PC-9 (cell line): ENCODE measurements at regions not wholly inside any gene's neighbourhood (a gene's known extent, or its start where the extent isn't known, plus 50 kb on each side); places are given as distances from the start of the nearest gene placed in this dataset.

Experiments
- BruUV-seq: library from RNA; stranded (reverse); fragments of 400-500 nt; replicated peaks from 2 replicates; lab custom pipeline; 2021; lab: Mats Ljungman, UMichigan
- CTCF ChIA-PET: fragments of 300-600 bp; sonication (Branson Sonifier 250); formaldehyde crosslinking; loops from one replicate; lab custom pipeline; 2022; ENCODE audit warnings: antibody characterized with exemption; lab: Charles Lee
- POLR2A ChIA-PET: fragments of 300-600 bp; sonication (Branson Sonifier 250); formaldehyde crosslinking; loops from one replicate; lab custom pipeline; 2022; ENCODE audit warnings: antibody characterized with exemption; ENCODE audit not compliant: unreplicated experiment; lab: Charles Lee
- DNase-seq, 2 experiments: peaks; one replicate each; pipeline versions ENCODE4 v3.0.0 to v3.0.0-alpha.2; 2015 to 2022; ENCODE audit warnings: mixed read lengths in 1 of 2
- H2AFZ ChIP-seq: fragments of 200-600 bp; sonication (generic); 2 replicates; pipeline ENCODE4 v1.8.1; 2017; ENCODE audit warnings: antibody characterized with exemption
- H3F3A ChIP-seq: fragments of 200-600 bp; sonication (generic); 2 replicates; pipeline ENCODE4 v1.8.1; 2017; ENCODE audit warnings: antibody characterized with exemption, mild to moderate bottlenecking, low read depth; ENCODE audit not compliant: insufficient read depth
- H3K27ac ChIP-seq: fragments of 200-600 bp; sonication (generic); 2 replicates; pipeline ENCODE4 v1.6.1; 2016; ENCODE audit warnings: mixed run types
- H3K27me3 ChIP-seq: fragments of 200-600 bp; sonication (generic); 2 replicates; pipeline ENCODE4 v1.6.1; 2016; ENCODE audit warnings: low read depth, mixed run types; ENCODE audit not compliant: insufficient read depth
- H3K36me3 ChIP-seq: fragments of 200-600 bp; sonication (generic); 2 replicates; pipeline ENCODE4 v1.6.1; 2016; ENCODE audit warnings: low read depth, mixed run types
- H3K4me1 ChIP-seq: fragments of 200-600 bp; sonication (generic); replicated peaks from 2 replicates; pipeline ENCODE4 v1.6.1; 2016; ENCODE audit warnings: mixed run types; ENCODE audit not compliant: insufficient read depth
- H3K4me2 ChIP-seq: fragments of 200-600 bp; sonication (generic); 2 replicates; pipeline ENCODE4 v1.6.1; 2017; ENCODE audit warnings: mixed run types
- H3K4me3 ChIP-seq: fragments of 200-600 bp; sonication (generic); 2 replicates; pipeline ENCODE4 v1.6.1; 2016; ENCODE audit warnings: mixed run types
- H3K79me2 ChIP-seq: fragments of 200-600 bp; sonication (generic); 2 replicates; pipeline ENCODE4 v1.6.1; 2017; ENCODE audit warnings: low read depth, mixed run types
- H3K9me2 ChIP-seq: fragments of 200-600 bp; sonication (generic); 2 replicates; pipeline ENCODE4 v1.8.1; 2017; ENCODE audit warnings: mild to moderate bottlenecking; ENCODE audit not compliant: insufficient read depth
- H3K9me3 ChIP-seq: fragments of 200-600 bp; sonication (generic); 2 replicates; pipeline ENCODE4 v1.8.1; 2016; ENCODE audit warnings: low read depth; ENCODE audit not compliant: insufficient read depth
- H4K20me1 ChIP-seq: fragments of 200-600 bp; sonication (generic); 2 replicates; pipeline ENCODE4 v1.8.1; 2017; ENCODE audit not compliant: insufficient read depth
- EZH2 ChIP-seq: fragments of 200-600 bp; sonication (generic); IDR thresholded peaks from 2 replicates; pipeline ENCODE4 v1.8.0; 2017; ENCODE audit warnings: antibody characterized with exemption, low read depth
- intact Hi-C: fragments of 100-400 bp; cut with micrococcal nuclease; formaldehyde crosslinking; loops from one replicate; pipeline ENCODE4 v1.10.0; 2022; ENCODE audit not compliant: unreplicated experiment
- TF ChIP-seq, protein P1 (sequence below): fragments of 200-600 bp; sonication (generic); conservative IDR thresholded peaks from 2 replicates; pipeline ENCODE4 v1.6.1; 2017; ENCODE audit warnings: mixed run types, antibody characterized with exemption, mild to moderate bottlenecking, moderate library complexity

DNA sequence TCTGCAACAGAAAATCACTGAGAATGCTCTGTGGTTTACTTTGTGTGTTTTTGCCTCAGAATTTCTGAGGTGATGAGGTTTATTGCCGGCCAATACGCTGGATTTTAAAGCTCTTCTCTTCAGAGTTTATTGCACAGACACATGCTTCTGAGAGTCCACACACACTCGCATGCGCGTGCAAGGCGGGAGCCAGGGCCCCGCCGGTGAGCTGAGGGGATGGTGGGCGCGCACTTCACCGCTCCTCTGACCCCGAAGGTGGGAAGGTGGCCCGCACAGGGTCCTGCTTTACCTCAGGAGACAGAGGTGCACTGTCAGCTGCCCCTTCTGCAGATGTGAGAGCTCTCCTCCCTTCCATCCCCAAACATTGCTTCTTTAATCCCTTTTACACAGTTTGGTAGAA, 158.4 kb upstream of the MAGI3 start:
- H4K20me1 ChIP-seq: no peaks in the 10 kb centered on the region
- no TSS peak for BruUV-seq
- H2AFZ ChIP-seq: no peak overlapping the region
- H3K4me1 ChIP-seq: no peaks in the 10 kb centered on the region
- no peak overlapping the region for H3K27ac ChIP-seq
- no peaks in the 10 kb centered on the region for H3K79me2 ChIP-seq
- no peaks in the 10 kb centered on the region for H3K36me3 ChIP-seq
- no peaks in the 10 kb centered on the region for H3K9me2 ChIP-seq
- no peaks in the 10 kb centered on the region for H3K9me3 ChIP-seq
- no peak for DNase-seq
- H3F3A ChIP-seq: no peaks in the 10 kb centered on the region
- no peak overlapping the region for H3K4me2 ChIP-seq
- no peak overlapping the region for H3K4me3 ChIP-seq
- TF ChIP-seq, protein P1, sequence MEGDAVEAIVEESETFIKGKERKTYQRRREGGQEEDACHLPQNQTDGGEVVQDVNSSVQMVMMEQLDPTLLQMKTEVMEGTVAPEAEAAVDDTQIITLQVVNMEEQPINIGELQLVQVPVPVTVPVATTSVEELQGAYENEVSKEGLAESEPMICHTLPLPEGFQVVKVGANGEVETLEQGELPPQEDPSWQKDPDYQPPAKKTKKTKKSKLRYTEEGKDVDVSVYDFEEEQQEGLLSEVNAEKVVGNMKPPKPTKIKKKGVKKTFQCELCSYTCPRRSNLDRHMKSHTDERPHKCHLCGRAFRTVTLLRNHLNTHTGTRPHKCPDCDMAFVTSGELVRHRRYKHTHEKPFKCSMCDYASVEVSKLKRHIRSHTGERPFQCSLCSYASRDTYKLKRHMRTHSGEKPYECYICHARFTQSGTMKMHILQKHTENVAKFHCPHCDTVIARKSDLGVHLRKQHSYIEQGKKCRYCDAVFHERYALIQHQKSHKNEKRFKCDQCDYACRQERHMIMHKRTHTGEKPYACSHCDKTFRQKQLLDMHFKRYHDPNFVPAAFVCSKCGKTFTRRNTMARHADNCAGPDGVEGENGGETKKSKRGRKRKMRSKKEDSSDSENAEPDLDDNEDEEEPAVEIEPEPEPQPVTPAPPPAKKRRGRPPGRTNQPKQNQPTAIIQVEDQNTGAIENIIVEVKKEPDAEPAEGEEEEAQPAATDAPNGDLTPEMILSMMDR: no peak
- TF ChIP-seq EZH2: no peak
- ChIA-PET POLR2A (no interaction called here), CTCF (no interaction called here)
- no peaks in the 10 kb centered on the region for H3K27me3 ChIP-seq
- intact Hi-C loops: no loop called here

DNA sequence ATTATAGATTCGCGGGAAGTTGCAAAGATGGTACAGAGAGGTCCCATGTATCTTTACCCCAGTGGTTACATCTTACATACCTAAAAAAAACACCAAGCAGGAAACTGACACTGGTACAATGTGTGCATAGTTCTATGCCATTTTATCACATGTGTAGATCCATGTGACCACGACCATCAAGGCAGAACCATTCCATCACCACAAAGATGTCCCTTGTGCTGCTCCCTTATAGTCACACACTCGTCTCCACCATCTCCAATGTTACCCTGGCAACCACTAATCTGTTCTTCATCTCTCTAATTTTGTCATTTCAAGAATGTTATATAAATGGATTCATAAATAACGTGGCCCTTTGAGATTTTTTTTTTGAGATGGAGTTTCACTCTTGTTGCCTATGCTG, 156.9 kb upstream of the MAGI3 start:
- DNase-seq: no peak
- Histone ChIP-seq H3K4me2 (no peak overlapping the region), H3K9me2 (no peaks in the 10 kb centered on the region), H3K27ac (no peak overlapping the region), H3K79me2 (no peaks in the 10 kb centered on the region), H3F3A (no peaks in the 10 kb centered on the region), H2AFZ (no peak overlapping the region), H3K9me3 (no peaks in the 10 kb centered on the region), H3K4me3 (no peak overlapping the region), H3K4me1 (no peaks in the 10 kb centered on the region), H3K27me3 (no peaks in the 10 kb centered on the region), H3K36me3 (no peaks in the 10 kb centered on the region), H4K20me1 (no peaks in the 10 kb centered on the region)
- intact Hi-C loops: no loop called here
- ChIA-PET POLR2A (no interaction called here), CTCF (no interaction called here)
- BruUV-seq: no TSS peak
- no peak for TF ChIP-seq EZH2
- TF ChIP-seq, protein P1: no peak

DNA sequence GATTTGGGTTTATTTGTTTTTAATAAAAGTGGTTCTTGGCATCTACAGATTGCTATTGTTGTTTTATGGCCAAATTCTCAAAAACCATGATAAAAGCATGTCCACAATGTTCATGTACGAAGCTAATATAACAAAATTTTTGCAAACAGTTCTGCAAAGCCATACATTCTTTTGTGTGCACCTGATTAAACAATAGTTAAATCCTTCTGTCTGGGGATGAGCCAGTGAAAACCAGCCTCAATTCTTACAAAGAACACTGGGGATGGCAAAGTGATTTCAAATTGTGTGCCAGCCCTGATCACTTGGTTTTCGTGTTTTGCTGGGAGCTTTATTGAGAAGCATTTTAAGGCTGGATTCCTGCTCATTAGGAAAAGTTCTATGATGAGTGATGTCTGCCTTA, 149.1 kb upstream of the MAGI3 start:
- no peak for DNase-seq
- no peaks in the 10 kb centered on the region for H4K20me1 ChIP-seq
- POLR2A ChIA-PET: no interaction called here
- no peaks in the 10 kb centered on the region for H3F3A ChIP-seq
- intact Hi-C loops: no loop called here
- no peak overlapping the region for H2AFZ ChIP-seq
- TF ChIP-seq, protein P1: no peak
- TF ChIP-seq EZH2: no peak
- no peaks in the 10 kb centered on the region for H3K4me1 ChIP-seq
- no peaks in the 10 kb centered on the region for H3K79me2 ChIP-seq
- H3K4me2 ChIP-seq: no peak overlapping the region
- H3K9me3 ChIP-seq: no peaks in the 10 kb centered on the region
- BruUV-seq: no TSS peak
- no peak overlapping the region for H3K27ac ChIP-seq
- no peaks in the 10 kb centered on the region for H3K36me3 ChIP-seq
- CTCF ChIA-PET: interaction anchor here (0.6 kb wide), 1 partner anchor 435 kb away, joined by 9 read pairs; no protein-coding TSS in a partner anchor
- no peaks in the 10 kb centered on the region for H3K27me3 ChIP-seq
- no peaks in the 10 kb centered on the region for H3K9me2 ChIP-seq
- H3K4me3 ChIP-seq: no peak overlapping the region
